GM19395 (cell line): ENCODE measurements at regions not wholly inside any gene's neighbourhood (a gene's known extent, or its start where the extent isn't known, plus 50 kb on each side); places are given as distances from the start of the nearest gene placed in this dataset.
A peak's percentile ranks its signal among the peaks of the same experiment; 100 is the strongest.

Source experiments
- ATAC-seq: cut with Tn5 transposase; IDR thresholded peaks from one replicate; pipeline ENCODE4 v1.9.1; 2021; ENCODE audit warnings: mild to moderate bottlenecking, moderate library complexity; ENCODE audit not compliant: unreplicated experiment

- no peak for ATAC-seq
These were observed 227.4 kb downstream of the MAN2A1 start for GRCh38 chr5:109917154-109917546.

DNA sequence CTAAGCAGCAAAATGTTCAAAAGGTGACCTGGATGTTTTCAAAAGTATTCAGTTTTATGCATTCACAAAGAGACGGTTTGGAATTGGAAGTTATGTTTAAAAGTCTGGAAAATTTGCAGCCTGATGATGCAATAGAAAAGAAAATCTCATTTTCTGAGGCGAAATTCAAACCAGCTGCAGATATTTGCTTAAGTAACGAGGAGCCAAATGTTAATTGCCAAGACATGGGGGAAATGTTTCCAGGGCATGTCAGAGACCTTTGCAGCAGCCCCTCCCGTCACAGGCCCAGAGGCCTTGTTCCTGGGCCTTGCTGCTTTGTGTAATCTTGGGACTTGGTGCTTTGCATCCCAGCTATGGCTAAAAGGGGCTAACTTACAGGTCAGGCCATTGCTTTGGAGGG, 228.2 kb downstream of the MAN2A1 start:
- ATAC-seq = no peak

- ATAC-seq = no peak
These were observed 231.0 kb downstream of the MAN2A1 start for GRCh38 chr5:109920736-109921135.

- peak; percentile 71 for ATAC-seq
These were observed 232.1 kb downstream of the MAN2A1 start for GRCh38 chr5:109921735-109922380.

DNA sequence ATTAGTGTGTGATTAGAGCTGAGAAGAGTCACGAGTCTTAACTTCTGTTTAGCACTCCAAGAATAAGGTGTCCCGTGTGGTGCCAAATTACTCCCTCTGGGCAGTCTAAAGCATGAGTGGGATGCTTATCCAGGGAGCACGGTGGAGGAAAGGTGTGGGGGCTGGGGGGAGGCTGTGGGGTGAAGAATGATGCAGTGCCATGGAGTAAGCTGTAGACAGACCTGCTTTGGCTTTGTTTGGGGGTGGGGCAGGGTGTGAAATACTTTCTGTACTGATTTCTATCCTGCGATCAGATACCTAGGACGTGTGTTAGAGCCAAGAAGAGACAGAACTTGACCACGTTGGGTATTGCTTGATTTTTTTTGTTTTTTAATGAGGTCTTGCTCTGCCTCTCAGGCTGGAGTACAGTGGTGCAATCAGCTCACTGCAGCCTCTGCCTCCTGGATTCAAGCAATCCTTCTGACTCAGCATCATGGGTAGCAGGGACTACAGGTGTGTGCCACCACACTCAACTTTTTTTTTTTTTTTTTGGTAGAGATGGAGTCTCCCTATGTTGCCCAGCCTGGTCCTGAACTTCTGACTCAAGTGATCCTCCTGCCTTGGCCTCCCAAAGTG, 232.8 kb downstream of the MAN2A1 start:
- no peak for ATAC-seq

DNA sequence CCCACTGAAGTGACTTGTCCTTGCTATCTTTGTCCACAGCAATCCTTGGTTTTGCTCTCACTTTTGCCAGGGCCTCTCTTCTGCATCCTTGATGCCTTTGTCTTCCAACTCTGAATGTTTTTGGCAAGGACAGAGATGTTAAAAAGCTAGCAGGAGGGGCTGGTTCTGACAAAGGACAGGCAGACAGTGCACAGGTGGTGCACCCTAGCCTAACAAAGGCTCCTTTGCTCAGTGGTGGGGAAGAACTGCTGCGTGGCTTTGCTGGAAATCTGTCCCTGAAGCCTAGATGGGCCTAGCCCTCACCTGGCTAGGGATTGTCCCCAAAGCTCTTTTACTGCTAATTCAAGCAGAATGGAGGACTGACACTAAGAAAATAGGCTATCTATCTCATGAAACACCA, 233.5 kb downstream of the MAN2A1 start:
- ATAC-seq = no peak

- ATAC-seq = no peak
These were observed 234.7 kb downstream of the MAN2A1 start for GRCh38 chr5:109924237-109925107.

GRCh38 chr5:109927639-109928038, 237.9 kb downstream of the MAN2A1 start:
- no peak for ATAC-seq

GRCh38 chr5:109928046-109928445, 238.3 kb downstream of the MAN2A1 start:
- ATAC-seq = no peak

DNA sequence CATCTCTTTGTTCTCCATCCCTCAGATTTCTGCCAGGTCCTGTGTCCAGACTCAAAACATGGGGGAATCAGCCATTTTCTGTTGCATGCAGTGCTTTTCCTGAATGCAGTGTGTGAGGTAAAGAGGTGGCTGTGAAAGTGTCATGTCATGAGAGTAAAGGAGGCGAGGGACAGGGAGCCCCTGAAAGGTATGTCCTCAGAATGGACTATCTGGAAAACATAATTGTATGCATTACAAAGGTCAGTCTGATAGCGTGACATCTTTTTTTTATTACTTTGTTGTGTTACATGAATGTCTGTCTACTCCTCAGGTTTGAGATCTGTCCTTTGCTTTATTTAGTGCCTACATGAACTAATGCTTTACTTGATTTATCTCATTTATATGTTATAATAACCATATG, 239.1 kb downstream of the MAN2A1 start:
- no peak for ATAC-seq

GRCh38 chr5:109929376-109929775, 239.6 kb downstream of the MAN2A1 start:
- ATAC-seq = no peak

- no peak for ATAC-seq
These were observed 240.2 kb downstream of the MAN2A1 start for GRCh38 chr5:109929911-109930310.

DNA sequence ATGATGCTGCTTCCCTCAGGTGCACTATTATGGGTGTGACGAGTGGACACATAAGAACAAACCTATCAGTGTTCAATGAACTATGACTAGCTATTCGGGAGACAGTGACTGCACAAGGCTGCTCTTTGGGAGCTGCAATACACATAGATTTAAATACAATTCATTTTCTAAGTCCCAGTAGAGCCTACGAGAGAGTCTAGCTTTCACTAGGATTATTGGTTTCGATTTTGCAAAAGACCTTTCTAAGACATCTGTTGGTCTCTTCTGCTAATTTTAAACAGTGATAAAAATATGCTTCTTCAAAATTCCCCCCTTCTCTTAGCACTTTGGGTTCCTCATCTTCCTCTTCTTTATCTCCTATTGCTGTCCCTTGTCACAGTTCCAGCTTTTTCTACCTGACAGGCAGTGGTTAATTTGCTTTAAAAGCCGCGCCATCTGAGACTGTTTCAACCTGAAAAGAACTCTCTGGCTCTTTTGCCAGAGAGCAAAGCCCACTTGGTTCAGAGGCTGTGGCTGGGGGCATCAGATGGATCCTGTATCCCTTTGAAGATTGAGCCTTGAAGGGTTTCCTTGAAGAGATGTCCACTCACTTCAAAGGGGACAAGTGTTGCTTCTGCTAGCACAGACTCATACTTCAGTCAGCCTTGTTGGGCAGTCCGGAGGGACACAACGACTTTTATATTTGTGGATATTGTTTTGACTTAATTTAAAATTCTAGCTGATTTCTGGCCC, 241.5 kb downstream of the MAN2A1 start:
- no peak for ATAC-seq

GRCh38 chr5:109935833-109936490, 246.2 kb downstream of the MAN2A1 start:
- no peak for ATAC-seq

DNA sequence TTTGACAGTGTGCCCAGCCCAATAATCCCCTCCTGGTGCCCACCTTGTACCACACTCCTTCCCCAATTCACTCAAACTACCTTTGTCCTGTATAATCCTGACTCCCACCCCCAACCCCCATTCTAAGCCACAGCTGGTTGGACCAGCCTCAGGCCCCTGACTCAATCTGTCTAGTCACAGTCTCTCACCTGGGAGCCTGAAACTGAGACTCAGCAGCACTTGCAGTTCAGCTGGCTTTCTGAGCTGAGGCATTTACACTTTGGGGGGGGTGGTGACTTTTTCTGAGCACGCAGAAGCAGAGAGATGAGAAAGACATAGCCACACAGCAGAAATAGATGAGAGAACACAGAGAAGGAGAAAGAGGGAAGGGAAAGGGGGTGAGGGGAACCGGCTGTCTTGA, 247.3 kb downstream of the MAN2A1 start:
- ATAC-seq = peak; percentile 94

GRCh38 chr5:109937951-109938350, 248.2 kb downstream of the MAN2A1 start:
- ATAC-seq = no peak

- ATAC-seq = no peak
These were observed 248.7 kb downstream of the MAN2A1 start for GRCh38 chr5:109938453-109938852.

DNA sequence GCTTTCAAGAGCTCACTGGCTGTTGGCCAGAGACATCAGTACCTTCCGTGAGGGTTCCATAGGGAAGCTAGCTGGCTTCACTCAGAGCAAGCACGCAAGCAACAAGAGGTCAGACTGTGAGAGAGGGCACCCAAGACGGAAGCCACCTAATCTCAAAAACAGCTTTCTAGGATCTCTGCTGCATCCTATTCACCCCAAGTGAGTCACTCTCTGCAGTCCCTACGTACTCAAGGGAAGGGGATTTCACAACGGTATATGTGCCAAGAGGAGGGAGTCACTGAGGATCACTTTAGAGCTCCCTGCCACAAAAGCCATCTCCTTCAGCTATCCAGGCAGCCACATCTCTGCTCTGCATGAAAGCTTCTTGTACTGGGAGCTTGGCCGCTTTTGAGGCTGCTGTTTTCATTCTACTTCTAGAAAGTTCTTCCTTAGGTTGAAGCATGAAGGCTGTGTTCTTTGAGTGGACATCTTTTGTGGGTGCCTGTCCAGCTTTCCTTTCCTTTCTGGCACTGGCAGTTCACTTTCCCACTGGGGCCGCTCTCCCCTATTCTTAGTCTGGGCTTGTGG, 249.5 kb downstream of the MAN2A1 start:
- no peak for ATAC-seq

DNA sequence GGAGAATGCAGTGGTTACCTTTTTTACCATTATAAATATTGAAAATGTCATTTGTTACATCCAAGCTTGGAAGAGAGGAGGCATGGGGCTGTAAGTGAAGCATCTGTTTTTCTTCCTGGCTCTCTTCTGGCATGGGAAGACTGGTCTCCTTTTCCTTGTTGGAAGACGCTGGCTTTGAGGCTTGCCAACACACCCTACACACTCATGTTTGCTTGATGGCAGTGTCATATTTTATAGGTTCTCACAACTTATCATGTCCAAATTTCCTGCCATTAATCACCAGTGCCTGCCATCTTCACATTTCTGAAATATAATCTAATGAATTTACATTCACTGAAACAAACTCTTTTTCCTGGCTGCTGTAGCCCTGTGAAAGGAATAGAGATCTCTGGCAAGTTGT, 252.9 kb downstream of the MAN2A1 start:
- ATAC-seq = no peak

GRCh38 chr5:109943701-109944235, 254.0 kb downstream of the MAN2A1 start:
- no peak for ATAC-seq
